Mesenchymal stem cell (in vitro differentiated cells and primary cell): ENCODE measurements at regions not wholly inside any gene's neighbourhood (a gene's known extent, or its start where the extent isn't known, plus 50 kb on each side); places are given as distances from the start of the nearest gene placed in this dataset.
A peak's percentile ranks its signal among the peaks of the same experiment; 100 is the strongest.

Source experiments
- DNase-seq: peaks from one replicate; pipeline ENCODE4 v3.0.0-alpha.2; 2013
- H2AFZ ChIP-seq: one replicate; pipeline ENCODE4 v1.6.1; 2013; ENCODE audit warnings: low read depth, mild to moderate bottlenecking, control low read depth, inconsistent platforms, low read length, moderate library complexity
- H2AK5ac ChIP-seq: 2 replicates; pipeline ENCODE4 v1.6.1; 2013; ENCODE audit warnings: low read length, moderate library complexity, mild to moderate bottlenecking, inconsistent platforms; ENCODE audit not compliant: severe bottlenecking
- H2BK120ac ChIP-seq: one replicate; pipeline ENCODE4 v1.6.1; 2013; ENCODE audit warnings: low read depth, mild to moderate bottlenecking, inconsistent platforms, low read length, moderate library complexity
- H2BK12ac ChIP-seq, 2 experiments: one replicate each; pipeline ENCODE4 v1.6.1; 2013; ENCODE audit warnings: inconsistent platforms in 2 of 2, low read length in 2 of 2, mild to moderate bottlenecking in 2 of 2, moderate library complexity in 2 of 2, control low read depth in 1 of 2
- H2BK15ac ChIP-seq: one replicate; pipeline ENCODE4 v1.6.1; 2013; ENCODE audit warnings: mild to moderate bottlenecking, low read depth, inconsistent platforms; ENCODE audit not compliant: poor library complexity, severe bottlenecking
- H2BK5ac ChIP-seq: 2 replicates; pipeline ENCODE4 v1.6.1; 2013; ENCODE audit warnings: low read depth, mild to moderate bottlenecking, low read length, control low read depth, inconsistent platforms; ENCODE audit not compliant: poor library complexity, severe bottlenecking
- H3K14ac ChIP-seq, 2 experiments: one replicate each; pipeline ENCODE4 v1.6.1; 2013; ENCODE audit warnings: inconsistent platforms in 2 of 2, low read length in 2 of 2, control low read depth in 1 of 2, mild to moderate bottlenecking in 1 of 2, moderate library complexity in 1 of 2
- H3K18ac ChIP-seq, 2 experiments: one replicate each; pipeline ENCODE4 v1.6.1; 2013; ENCODE audit warnings: inconsistent platforms in 2 of 2, low read length in 2 of 2, control low read depth in 1 of 2, low read depth in 1 of 2, mild to moderate bottlenecking in 1 of 2
- H3K23ac ChIP-seq, 2 experiments: one replicate each; pipeline ENCODE4 v1.6.1; 2013; ENCODE audit warnings: inconsistent platforms in 2 of 2, low read length in 2 of 2, mild to moderate bottlenecking in 2 of 2, moderate library complexity in 2 of 2, control low read depth in 1 of 2
- H3K27ac ChIP-seq: 2 replicates; pipeline ENCODE4 v1.5.1; 2013; ENCODE audit warnings: mild to moderate bottlenecking, moderate library complexity, low read length, control low read depth, inconsistent platforms; ENCODE audit not compliant: poor library complexity, severe bottlenecking
- H3K27me3 ChIP-seq, 2 experiments: 2 replicates each; pipeline versions ENCODE4 v1.6.1 to v1.7.0; 2013; ENCODE audit warnings: low read length in 2 of 2, mild to moderate bottlenecking in 2 of 2, moderate library complexity in 2 of 2, control low read depth in 1 of 2, inconsistent platforms in 1 of 2; ENCODE audit not compliant: control insufficient read depth in 1 of 2, insufficient read depth in 1 of 2
- H3K36me3 ChIP-seq, 2 experiments: 2 replicates each; pipeline versions ENCODE4 v1.6.1 to v1.7.0; 2013; ENCODE audit warnings: low read length in 2 of 2, control low read depth in 1 of 2, inconsistent platforms in 1 of 2, low read depth in 1 of 2, mild to moderate bottlenecking in 1 of 2; ENCODE audit not compliant: insufficient read depth in 2 of 2, control insufficient read depth in 1 of 2
- H3K4ac ChIP-seq, 2 experiments: one replicate each; pipeline ENCODE4 v1.6.1; 2013; ENCODE audit warnings: inconsistent platforms in 2 of 2, low read length in 2 of 2, mild to moderate bottlenecking in 2 of 2, moderate library complexity in 2 of 2, control low read depth in 1 of 2, low read depth in 1 of 2
- H3K4me1 ChIP-seq: 2 replicates; pipeline ENCODE4 v1.6.1; 2013; ENCODE audit warnings: low read depth, low read length, control low read depth; ENCODE audit not compliant: control insufficient read depth, insufficient read depth
- H3K4me2 ChIP-seq: 2 replicates; pipeline ENCODE4 v1.6.1; 2013; ENCODE audit warnings: low read length, mild to moderate bottlenecking, inconsistent platforms; ENCODE audit not compliant: poor library complexity, severe bottlenecking
- H3K4me3 ChIP-seq, 2 experiments: 2 replicates each; pipeline versions ENCODE4 v1.5.1 to v1.7.0; 2013; ENCODE audit warnings: low read length in 2 of 2, mild to moderate bottlenecking in 2 of 2, control low read depth in 1 of 2, low read depth in 1 of 2; ENCODE audit not compliant: insufficient read depth in 1 of 2
- H3K79me1 ChIP-seq: replicated peaks from 2 replicates; pipeline ENCODE4 v1.6.1; 2013; ENCODE audit warnings: mild to moderate bottlenecking, control low read depth, low read length, inconsistent platforms; ENCODE audit not compliant: poor library complexity, severe bottlenecking
- H3K9ac ChIP-seq: 2 replicates; pipeline ENCODE4 v1.7.0; 2013; ENCODE audit warnings: mild to moderate bottlenecking, low read length, moderate library complexity
- H3K9me3 ChIP-seq: 2 replicates; pipeline ENCODE4 v1.7.0; 2013; ENCODE audit warnings: mild to moderate bottlenecking, low read length; ENCODE audit not compliant: control insufficient read depth
- H4K8ac ChIP-seq: one replicate; pipeline ENCODE4 v1.6.1; 2013; ENCODE audit warnings: inconsistent platforms, mild to moderate bottlenecking, low read length, moderate library complexity
- H4K91ac ChIP-seq: one replicate; pipeline ENCODE4 v1.6.1; 2013; ENCODE audit warnings: mild to moderate bottlenecking, low read length, inconsistent platforms
- WGBS: methylation state at CpG from one replicate; pipeline ENCODE4 v1.1.7; 2013; ENCODE audit warnings: mixed read lengths; 5-methylcytosine and 5-hydroxymethylcytosine counted together

DNA sequence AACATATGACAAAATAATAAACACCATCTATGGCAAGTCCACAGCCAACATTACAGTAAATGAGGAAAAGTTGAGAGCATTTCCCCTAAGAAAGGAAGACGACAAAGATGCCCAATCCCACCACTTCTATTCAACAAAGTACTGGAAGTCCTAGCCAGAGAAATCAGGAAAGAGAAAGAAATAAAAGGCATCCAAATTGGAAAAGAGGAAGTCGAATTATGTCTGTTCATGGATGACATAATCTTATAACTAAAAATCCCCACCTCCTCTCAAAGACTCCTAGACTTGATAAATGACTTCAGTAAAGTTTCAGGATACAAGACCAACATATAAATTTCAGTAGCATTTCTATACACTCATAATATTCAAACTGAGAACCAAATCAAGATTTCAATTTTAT is 288.5 kb upstream of the POT1 start:
- H2BK5ac ChIP-seq: no peak overlapping the region
- no peaks in the 10 kb centered on the region for H3K79me1 ChIP-seq
- no peak overlapping the region for H2AK5ac ChIP-seq
- no peak overlapping the region for H3K18ac ChIP-seq
- no peak overlapping the region for H3K4me2 ChIP-seq
- no peak overlapping the region for H3K23ac ChIP-seq
- H3K14ac ChIP-seq: no peak overlapping the region
- no peak overlapping the region for H3K4ac ChIP-seq
- no peak overlapping the region for H2BK15ac ChIP-seq
- H3K9ac ChIP-seq: no peak overlapping the region
- peaks cover 18% of the 10 kb centered on the region for H3K9me3 ChIP-seq
- H3K27ac ChIP-seq: no peak overlapping the region
- H3K4me3 ChIP-seq: no peak overlapping the region
- H2AFZ ChIP-seq: no peak overlapping the region
- no peaks in the 10 kb centered on the region for H3K27me3 ChIP-seq
- H3K36me3 ChIP-seq: no peaks in the 10 kb centered on the region
- H2BK120ac ChIP-seq: no peak overlapping the region
- H3K4me1 ChIP-seq: no peaks in the 10 kb centered on the region
- H4K8ac ChIP-seq: no peak overlapping the region
- WGBS: 100% methylated on average over 1 of the region's 2 CpGs
- H4K91ac ChIP-seq: no peak overlapping the region
- no peak overlapping the region for H2BK12ac ChIP-seq
- no peak for DNase-seq

DNA sequence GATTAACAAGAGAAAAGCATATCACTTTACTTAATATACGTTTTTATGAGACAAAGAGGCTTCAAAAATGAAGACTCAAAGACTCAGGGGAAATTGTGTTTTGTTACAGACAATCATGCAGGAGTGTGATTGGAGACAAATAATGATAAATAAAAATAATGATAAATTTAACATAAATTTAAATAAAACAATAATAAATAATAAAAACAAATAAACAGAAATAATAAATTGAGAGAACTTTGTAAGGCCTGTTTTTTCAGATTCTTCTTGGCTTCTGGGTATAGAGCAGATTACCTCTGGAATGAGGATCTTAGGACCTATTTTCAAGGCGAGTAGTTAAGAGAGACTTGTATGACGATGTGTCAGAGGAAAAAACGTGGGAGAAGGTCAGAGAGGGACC is 271.4 kb upstream of the POT1 start:
- no peaks in the 10 kb centered on the region for H3K27me3 ChIP-seq
- H3K36me3 ChIP-seq: no peaks in the 10 kb centered on the region
- DNase-seq: no peak
- no peak overlapping the region for H3K4ac ChIP-seq
- H3K14ac ChIP-seq: no peak overlapping the region
- no peak overlapping the region for H3K18ac ChIP-seq
- H2BK15ac ChIP-seq: no peak overlapping the region
- H2AK5ac ChIP-seq: no peak overlapping the region
- H3K4me1 ChIP-seq: no peaks in the 10 kb centered on the region
- H3K9me3 ChIP-seq: no peaks in the 10 kb centered on the region
- no peak overlapping the region for H3K9ac ChIP-seq
- H2BK12ac ChIP-seq: no peak overlapping the region
- H2BK120ac ChIP-seq: no peak overlapping the region
- no peak overlapping the region for H3K4me2 ChIP-seq
- no peak overlapping the region for H2AFZ ChIP-seq
- H3K27ac ChIP-seq: no peak overlapping the region
- no peak overlapping the region for H4K91ac ChIP-seq
- H2BK5ac ChIP-seq: no peak overlapping the region
- no peak overlapping the region for H3K4me3 ChIP-seq
- H3K23ac ChIP-seq: no peak overlapping the region
- WGBS: 100% methylated on average over 3 of the region's 4 CpGs
- H4K8ac ChIP-seq: no peak overlapping the region
- no peaks in the 10 kb centered on the region for H3K79me1 ChIP-seq

GRCh38 chr7:125197731-125198393 is 268.2 kb upstream of the POT1 start:
- Histone ChIP-seq H3K4ac (no peak overlapping the region), H2BK12ac (no peak overlapping the region), H2BK15ac (no peak overlapping the region), H3K27me3 (no peaks in the 10 kb centered on the region), H3K4me3 (no peak overlapping the region), H3K36me3 (no peaks in the 10 kb centered on the region), H3K9ac (no peak overlapping the region), H2BK5ac (no peak overlapping the region), H4K8ac (no peak overlapping the region), H2BK120ac (no peak overlapping the region), H3K4me1 (no peaks in the 10 kb centered on the region), H3K23ac (no peak overlapping the region), H3K27ac (no peak overlapping the region), H3K18ac (no peak overlapping the region), H3K14ac (no peak overlapping the region), H3K4me2 (no peak overlapping the region), H4K91ac (no peak overlapping the region), H3K79me1 (no peaks in the 10 kb centered on the region), H2AK5ac (no peak overlapping the region), H3K9me3 (peaks cover 3% of the 10 kb centered on the region), H2AFZ (no peak overlapping the region)
- WGBS: 98% methylated on average over 4 of the region's 6 CpGs
- DNase-seq: no peak

DNA sequence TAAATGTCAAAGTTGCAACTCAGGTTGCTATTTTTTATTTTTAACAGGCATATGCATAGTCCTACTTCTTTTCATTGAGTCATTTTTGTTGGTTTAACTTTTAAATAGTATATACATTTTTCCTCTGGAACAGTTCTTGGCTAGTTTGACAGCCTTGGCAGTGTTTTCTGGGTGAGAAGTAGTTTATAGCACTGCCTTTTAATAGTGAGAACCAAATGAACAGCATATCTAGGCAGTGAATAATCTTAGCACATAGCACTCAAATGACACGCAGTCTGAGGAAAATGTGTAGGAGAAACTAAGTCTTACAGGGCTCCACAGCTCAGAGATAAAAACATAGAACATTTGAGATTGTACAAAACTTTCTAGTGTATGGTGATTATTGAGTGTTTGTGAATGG is 265.5 kb upstream of the POT1 start:
- Histone ChIP-seq H3K4me3 (no peak overlapping the region), H3K27ac (no peak overlapping the region), H4K91ac (no peak overlapping the region), H2BK12ac (no peak overlapping the region), H3K9ac (no peak overlapping the region), H3K14ac (no peak overlapping the region), H2AK5ac (no peak overlapping the region), H3K9me3 (peaks cover 3% of the 10 kb centered on the region), H2BK5ac (no peak overlapping the region), H2BK15ac (no peak overlapping the region), H3K4me1 (no peaks in the 10 kb centered on the region), H3K23ac (no peak overlapping the region), H3K4me2 (no peak overlapping the region), H3K18ac (no peak overlapping the region), H2AFZ (no peak overlapping the region), H2BK120ac (no peak overlapping the region), H3K36me3 (no peaks in the 10 kb centered on the region), H4K8ac (no peak overlapping the region), H3K79me1 (no peaks in the 10 kb centered on the region), H3K4ac (no peak overlapping the region), H3K27me3 (no peaks in the 10 kb centered on the region)
- WGBS: 80% methylated on average over 1 of the region's 1 CpG
- DNase-seq: peak; percentile 13
